OCI-M2 (cell line): ENCODE measurements at regions not wholly inside any gene's neighbourhood (a gene's known extent, or its start where the extent isn't known, plus 50 kb on each side); places are given as distances from the start of the nearest gene placed in this dataset.
"Not testable (repeated sequence)": the region's sequence is repeated elsewhere in the genome, so short reads cannot be mapped to it uniquely, and the experiment has no call there.

Experiments
- DNase-seq: peaks from one replicate; lab custom pipeline; 2025; ENCODE audit not compliant: unreplicated experiment; lab: John Stamatoyannopoulos, UW

DNA sequence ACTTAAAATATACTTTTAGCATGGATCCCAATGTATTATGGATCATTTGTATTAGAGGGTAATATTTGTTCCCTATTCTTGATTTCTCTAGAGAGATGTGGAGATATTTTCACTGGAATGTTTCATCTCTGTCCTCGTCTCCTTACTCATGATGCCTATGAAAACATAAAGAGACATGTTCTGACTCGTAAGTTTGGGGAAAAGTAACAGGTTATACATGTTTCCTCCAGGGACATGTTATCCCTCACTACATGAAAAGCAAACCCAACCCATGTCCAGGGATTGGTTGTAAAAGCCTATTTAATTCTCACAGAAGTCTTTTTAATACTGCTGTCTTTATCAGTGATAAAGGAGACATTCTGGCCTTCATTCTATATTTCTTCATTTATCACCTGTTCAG is 621.4 kb downstream of the GABRG1 start:
- DNase-seq = no peak

- DNase-seq = no peak
Observed at GRCh38 chr4:45484740-45485139, 639.1 kb downstream of the GABRG1 start.

- DNase-seq = no peak
Observed at GRCh38 chr4:45482346-45482745, 641.5 kb downstream of the GABRG1 start.

- DNase-seq = no peak
Observed at GRCh38 chr4:45477311-45477733, 646.5 kb downstream of the GABRG1 start.

- DNase-seq = no peak
Observed at GRCh38 chr4:45475548-45475947, 648.3 kb downstream of the GABRG1 start.

GRCh38 chr4:45472490-45472889 is 651.4 kb downstream of the GABRG1 start:
- no peak for DNase-seq

GRCh38 chr4:45471335-45471734 is 652.5 kb downstream of the GABRG1 start:
- no peak for DNase-seq

GRCh38 chr4:45467157-45467556 is 656.7 kb downstream of the GABRG1 start:
- DNase-seq = no peak

- not testable (repeated sequence) for DNase-seq
Observed at GRCh38 chr4:45460157-45460556, 663.7 kb downstream of the GABRG1 start.

DNA sequence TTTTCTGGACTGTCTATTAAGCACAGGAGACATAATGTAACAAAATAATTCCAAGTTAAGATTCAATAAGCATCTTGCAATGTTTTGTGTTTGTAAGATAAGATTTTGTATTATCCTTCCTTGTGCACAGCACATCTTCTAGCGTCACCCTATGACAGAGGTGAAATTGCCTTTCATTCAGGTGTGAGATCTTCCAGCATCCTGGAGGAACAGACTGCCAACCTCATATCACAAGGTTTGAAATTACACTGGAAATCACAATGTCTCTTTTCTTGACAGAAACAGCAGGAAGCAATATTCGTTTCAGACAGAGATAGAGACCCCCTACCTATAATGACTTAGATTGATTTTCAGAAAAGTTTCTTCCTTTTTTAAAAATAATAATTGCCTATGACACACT is 668.6 kb downstream of the GABRG1 start:
- DNase-seq = no peak

GRCh38 chr4:45453258-45453853 is 670.5 kb downstream of the GABRG1 start:
- no peak for DNase-seq

GRCh38 chr4:45442466-45442865 is 681.4 kb downstream of the GABRG1 start:
- no peak for DNase-seq

- DNase-seq = no peak
Observed at GRCh38 chr4:45438047-45438446, 685.8 kb downstream of the GABRG1 start.

GRCh38 chr4:45437381-45437780 is 686.5 kb downstream of the GABRG1 start:
- DNase-seq = no peak

- DNase-seq = no peak
Observed at GRCh38 chr4:45425135-45425534, 698.7 kb downstream of the GABRG1 start.

DNA sequence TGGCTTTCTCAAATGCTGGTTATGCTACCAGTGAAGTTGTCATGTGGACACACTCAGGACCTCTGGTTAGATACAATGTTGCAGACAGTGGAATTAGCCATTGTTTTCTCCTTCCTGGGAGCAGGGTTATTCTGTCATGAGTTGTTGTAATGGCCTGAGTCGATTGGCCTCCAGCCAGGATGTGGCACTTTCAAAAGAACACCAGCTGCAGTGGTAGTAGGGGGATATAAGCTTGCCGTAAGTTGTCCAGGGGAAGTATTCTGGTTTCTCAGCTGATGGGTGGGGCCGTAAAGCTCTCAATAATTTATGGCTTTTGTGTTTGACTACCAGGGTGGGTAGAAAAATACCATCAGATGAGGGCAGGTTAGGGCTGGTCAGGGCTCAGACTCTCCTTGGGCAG is 697.5 kb upstream of the GNPDA2 start:
- DNase-seq = no peak

DNA sequence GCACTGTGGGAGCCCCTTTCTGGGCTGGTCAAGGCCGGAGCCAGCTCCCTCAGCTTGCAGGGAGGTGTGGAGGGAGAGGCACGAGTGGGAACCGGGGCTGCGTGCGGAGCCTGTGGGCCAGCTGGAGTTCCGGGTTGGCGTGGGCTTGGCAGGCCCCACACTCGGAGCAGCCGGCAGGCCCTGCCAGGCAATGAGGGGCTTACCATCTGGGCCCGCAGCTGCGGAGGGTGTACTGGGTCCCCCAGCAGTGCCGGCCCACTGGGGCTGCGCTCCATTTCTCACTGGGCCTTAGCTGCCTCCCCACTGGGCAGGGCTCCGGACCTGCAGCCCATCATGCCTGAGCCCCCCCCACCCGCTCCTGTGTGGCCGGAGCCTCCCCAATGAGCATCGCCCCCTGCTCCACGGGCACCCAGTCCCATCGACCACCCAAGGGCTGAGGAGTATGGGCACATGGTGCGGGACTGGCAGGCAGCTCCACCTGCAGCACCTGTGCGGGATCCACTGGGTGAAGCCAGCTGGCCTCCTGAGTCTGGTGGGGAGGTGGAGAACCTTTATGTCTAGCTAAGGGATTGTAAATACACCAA is 693.8 kb upstream of the GNPDA2 start:
- DNase-seq = not testable (repeated sequence)

GRCh38 chr4:45410701-45411210 is 684.4 kb upstream of the GNPDA2 start:
- DNase-seq = no peak

GRCh38 chr4:45409536-45409935 is 683.2 kb upstream of the GNPDA2 start:
- DNase-seq = no peak

GRCh38 chr4:45408996-45409395 is 682.6 kb upstream of the GNPDA2 start:
- no peak for DNase-seq

- DNase-seq = no peak
Observed at GRCh38 chr4:45399116-45399515, 672.8 kb upstream of the GNPDA2 start.

GRCh38 chr4:45385306-45385705 is 659.0 kb upstream of the GNPDA2 start:
- DNase-seq = no peak

DNA sequence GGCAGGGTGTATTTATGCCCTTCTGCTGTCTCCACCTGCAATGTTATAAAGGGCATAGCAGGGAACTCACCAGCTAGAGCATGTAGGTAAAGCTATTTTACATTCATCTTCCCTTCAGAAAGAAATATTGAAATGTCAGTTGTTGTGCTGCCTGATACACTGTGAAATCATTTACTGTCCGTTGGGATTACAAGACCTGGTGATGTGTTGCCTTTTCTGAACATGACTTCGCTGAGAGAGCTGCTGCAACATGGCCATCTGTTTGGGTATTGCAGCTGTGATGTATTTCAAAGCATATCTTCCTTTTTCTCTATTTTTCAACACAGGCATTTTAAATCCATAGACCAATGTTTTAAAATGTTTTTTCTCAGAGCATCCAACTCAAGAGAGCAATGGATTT is 644.1 kb upstream of the GNPDA2 start:
- DNase-seq = no peak
